H1 (cell line): ENCODE measurements at regions not wholly inside any gene's neighbourhood (a gene's known extent, or its start where the extent isn't known, plus 50 kb on each side); places are given as distances from the start of the nearest gene placed in this dataset.

Source experiments
- CTCF ChIA-PET: fragments of 300-600 bp; sonication (Branson Sonifier 250); formaldehyde crosslinking; loops from one replicate; lab custom pipeline; 2021; ENCODE audit not compliant: partially characterized antibody; lab: Charles Lee
- POLR2A ChIA-PET: fragments of 300-600 bp; sonication (Branson Sonifier 250); formaldehyde crosslinking; loops from one replicate; lab custom pipeline; 2021; ENCODE audit warnings: inconsistent platforms; ENCODE audit not compliant: partially characterized antibody; lab: Charles Lee
- DNase-seq, 2 experiments: peaks; one replicate each; pipeline versions ENCODE4 v3.0.0 to v3.0.0-alpha.2; 2010 to 2022; ENCODE audit warnings: low spot score in 2 of 2, low read depth in 1 of 2, mixed read lengths in 1 of 2
- FAIRE-seq: peaks from 2 replicates; lab custom pipeline; 2011; peaks lifted over from hg19 to GRCh38; lab: Jason Lieb, UNC
- H2AFZ ChIP-seq: 2 replicates; pipeline ENCODE4 v1.8.1; 2012; ENCODE audit warnings: low read length, inconsistent platforms
- H2AK5ac ChIP-seq: 2 replicates; pipeline ENCODE4 v1.6.1; 2013; ENCODE audit warnings: low read depth, low read length
- H2BK120ac ChIP-seq: replicated peaks from 2 replicates; pipeline ENCODE3; 2013; ENCODE audit warnings: low read depth, low read length, inconsistent platforms
- H2BK12ac ChIP-seq: 2 replicates; pipeline ENCODE4 v1.6.1; 2013; ENCODE audit warnings: low read depth, low read length
- H2BK15ac ChIP-seq: 2 replicates; pipeline ENCODE4 v1.6.1; 2013; ENCODE audit warnings: low read length
- H2BK20ac ChIP-seq: 2 replicates; pipeline ENCODE4 v1.6.1; 2013; ENCODE audit warnings: low read length
- H2BK5ac ChIP-seq: 2 replicates; pipeline ENCODE4 v1.6.1; 2013; ENCODE audit warnings: low read depth, low read length
- H3K14ac ChIP-seq: 2 replicates; pipeline ENCODE4 v1.6.1; 2013; ENCODE audit warnings: inconsistent platforms; ENCODE audit not compliant: insufficient read length
- H3K18ac ChIP-seq: 2 replicates; pipeline ENCODE4 v1.6.1; 2013; ENCODE audit warnings: low read length; ENCODE audit errors: extremely low read depth
- H3K23ac ChIP-seq: 2 replicates; pipeline ENCODE4 v1.6.1; 2013; ENCODE audit warnings: inconsistent platforms; ENCODE audit not compliant: insufficient read length
- H3K23me2 ChIP-seq: 2 replicates; pipeline ENCODE4 v1.6.1; 2013; ENCODE audit warnings: low read depth, low read length
- H3K27ac ChIP-seq: 2 replicates; pipeline ENCODE4 v1.6.1; 2011; ENCODE audit warnings: low read depth, low read length, inconsistent platforms
- H3K27me3 ChIP-seq, 4 experiments: replicated peaks in 1 of 4; 1 replicate in 1 of 4; 2 replicates in 3 of 4; pipeline versions ENCODE4 v1.6.1 to v1.8.1; 2011 to 2013; ENCODE audit warnings: low read length in 3 of 4, mild to moderate bottlenecking in 3 of 4, inconsistent platforms in 2 of 4, mixed read lengths in 2 of 4, moderate library complexity in 1 of 4; ENCODE audit not compliant: control insufficient read depth in 3 of 4, insufficient read depth in 3 of 4; ENCODE audit errors: extremely low read depth in 1 of 4
- H3K36me3 ChIP-seq, 4 experiments: 2 replicates each; pipeline versions ENCODE4 v1.6.1 to v1.8.1; 2011 to 2013; ENCODE audit warnings: mild to moderate bottlenecking in 4 of 4, low read length in 3 of 4, moderate library complexity in 2 of 4, control low read depth in 1 of 4, inconsistent platforms in 1 of 4; ENCODE audit not compliant: insufficient read depth in 4 of 4, control insufficient read depth in 2 of 4
- H3K4ac ChIP-seq: replicated peaks from 2 replicates; pipeline ENCODE3; 2013; ENCODE audit warnings: low read length, low read depth, mixed read lengths, inconsistent platforms; ENCODE audit not compliant: insufficient read length
- H3K4me1 ChIP-seq, 4 experiments: replicated peaks in 1 of 4; 1 replicate in 1 of 4; 2 replicates in 3 of 4; pipeline versions ENCODE4 v1.6.1 to v1.8.1; 2011 to 2013; ENCODE audit warnings: low read length in 3 of 4, inconsistent platforms in 2 of 4, mixed read lengths in 1 of 4; ENCODE audit not compliant: insufficient read depth in 4 of 4, control insufficient read depth in 3 of 4
- H3K4me2 ChIP-seq, 2 experiments: 2 replicates each; pipeline versions ENCODE4 v1.6.1 to v1.8.1; 2011 to 2013; ENCODE audit warnings: low read depth in 2 of 2, low read length in 2 of 2, control low read depth in 1 of 2, inconsistent platforms in 1 of 2, mild to moderate bottlenecking in 1 of 2; ENCODE audit not compliant: insufficient read depth in 1 of 2
- H3K4me3 ChIP-seq, 4 experiments: fragments of 200-600, 300-600 bp in 1 of 4; sonication (generic), shearing (Covaris generic), sonication (Bioruptor Twin) in 1 of 4; 2 replicates each; pipeline versions ENCODE4 v1.5.1 to v1.8.1; 2011 to 2016; ENCODE audit warnings: low read length in 4 of 4, low read depth in 3 of 4, control low read depth in 2 of 4, inconsistent platforms in 2 of 4, mild to moderate bottlenecking in 2 of 4, mixed read lengths in 1 of 4, moderate library complexity in 1 of 4; ENCODE audit not compliant: insufficient read depth in 2 of 4; ENCODE audit errors: extremely low read depth in 1 of 4
- H3K56ac ChIP-seq: replicated peaks from 2 replicates; pipeline ENCODE3; 2013; ENCODE audit warnings: low read depth, mild to moderate bottlenecking, mixed read lengths, low read length, inconsistent platforms; ENCODE audit not compliant: insufficient read length
- H3K79me1 ChIP-seq: 2 replicates; pipeline ENCODE4 v1.6.1; 2013; ENCODE audit warnings: low read depth, low read length, control low read depth
- H3K79me2 ChIP-seq, 2 experiments: 2 replicates each; pipeline versions ENCODE4 v1.6.1 to v1.8.1; 2012 to 2013; ENCODE audit warnings: low read length in 2 of 2, mild to moderate bottlenecking in 2 of 2, inconsistent platforms in 1 of 2; ENCODE audit not compliant: insufficient read depth in 2 of 2, control insufficient read depth in 1 of 2
- H3K9ac ChIP-seq, 4 experiments: replicated peaks in 1 of 4; 1 replicate in 1 of 4; 2 replicates in 3 of 4; pipeline versions ENCODE4 v1.6.1 to v1.8.1; 2011 to 2013; ENCODE audit warnings: low read depth in 3 of 4, low read length in 3 of 4, control low read depth in 2 of 4, mild to moderate bottlenecking in 2 of 4, moderate library complexity in 2 of 4, inconsistent platforms in 1 of 4; ENCODE audit errors: extremely low read depth in 1 of 4
- H3K9me3 ChIP-seq, 2 experiments: 2 replicates each; pipeline versions ENCODE4 v1.6.1 to v1.8.1; 2012 to 2013; ENCODE audit warnings: mild to moderate bottlenecking in 2 of 2, moderate library complexity in 2 of 2, control low read depth in 1 of 2, inconsistent platforms in 1 of 2, low read depth in 1 of 2, low read length in 1 of 2, mixed read lengths in 1 of 2; ENCODE audit not compliant: insufficient read depth in 2 of 2
- H4K20me1 ChIP-seq, 2 experiments: replicated peaks in 1 of 2; 2 replicates each; pipeline versions ENCODE3 to v1.8.1; 2011 to 2013; ENCODE audit warnings: inconsistent platforms in 2 of 2, low read length in 2 of 2, mild to moderate bottlenecking in 1 of 2; ENCODE audit not compliant: insufficient read depth in 2 of 2, control insufficient read depth in 1 of 2
- H4K5ac ChIP-seq: 2 replicates; pipeline ENCODE4 v1.6.1; 2013; ENCODE audit warnings: low read length, low read depth, mixed read lengths, inconsistent platforms; ENCODE audit not compliant: insufficient read length
- H4K8ac ChIP-seq: 2 replicates; pipeline ENCODE4 v1.8.0; 2013; ENCODE audit warnings: mild to moderate bottlenecking, moderate library complexity, low read length, inconsistent platforms; ENCODE audit not compliant: insufficient read depth; ENCODE audit errors: extremely low read depth
- H4K91ac ChIP-seq: replicated peaks from 2 replicates; pipeline ENCODE3; 2013; ENCODE audit warnings: low read length, mixed read lengths, inconsistent platforms; ENCODE audit not compliant: insufficient read length
- BCL11A ChIP-seq, 2 experiments: IDR thresholded peaks; one replicate each; pipeline ENCODE4 v1.6.1; 2011; ENCODE audit warnings: low read depth in 2 of 2, low read length in 2 of 2, mild to moderate bottlenecking in 2 of 2
- CEBPB ChIP-seq: IDR thresholded peaks from 2 replicates; pipeline ENCODE4 v1.6.1; 2012; ENCODE audit warnings: low read depth, low read length
- CHD1 ChIP-seq: IDR thresholded peaks from 2 replicates; pipeline ENCODE4 v1.6.1; 2012; ENCODE audit warnings: low read depth, low read length, improper control_type of control experiment
- CREB1 ChIP-seq: IDR thresholded peaks from 2 replicates; pipeline ENCODE4 v1.6.1; 2012; ENCODE audit warnings: inconsistent platforms
- FOSL1 ChIP-seq: IDR thresholded peaks from 2 replicates; pipeline ENCODE4 v1.6.1; 2011; ENCODE audit warnings: mild to moderate bottlenecking, low read depth, low read length, moderate library complexity; ENCODE audit not compliant: insufficient read depth
- HDAC6 ChIP-seq: IDR thresholded peaks from one replicate; pipeline ENCODE4 v1.7.1; 2012; ENCODE audit warnings: low read depth, mild to moderate bottlenecking, inconsistent platforms, low read length, moderate library complexity
- MAFK ChIP-seq: IDR thresholded peaks from 2 replicates; pipeline ENCODE4 v1.6.1; 2012; ENCODE audit warnings: low read depth, mild to moderate bottlenecking, improper control_type of control experiment, low read length
- RFX5 ChIP-seq: IDR thresholded peaks from 2 replicates; pipeline ENCODE4 v1.6.1; 2011; ENCODE audit warnings: low read depth, low read length, improper control_type of control experiment, borderline replicate concordance
- SAP30 ChIP-seq: fragments of 300-600 bp; sonication (generic); IDR thresholded peaks from 2 replicates; pipeline ENCODE4 v1.7.1; 2012; ENCODE audit warnings: low read length, moderate library complexity, mild to moderate bottlenecking, inconsistent platforms; ENCODE audit not compliant: insufficient read depth, insufficient replicate concordance
- SP2 ChIP-seq: IDR thresholded peaks from 2 replicates; pipeline ENCODE4 v1.6.1; 2012; ENCODE audit warnings: mild to moderate bottlenecking, low read length, inconsistent platforms
- TAF7 ChIP-seq: optimal IDR thresholded peaks from 2 replicates; pipeline ENCODE3; 2011; ENCODE audit warnings: low read depth, mild to moderate bottlenecking, inconsistent platforms, low read length, moderate library complexity, borderline replicate concordance
- TBP ChIP-seq: IDR thresholded peaks from 2 replicates; pipeline ENCODE4 v1.6.1; 2011; ENCODE audit warnings: low read depth, low read length, improper control_type of control experiment
- TEAD4 ChIP-seq: IDR thresholded peaks from 2 replicates; pipeline ENCODE4 v1.6.1; 2012; ENCODE audit warnings: low read depth, low read length, inconsistent platforms, mixed read lengths
- WGBS, 2 experiments: shearing (Covaris generic) in 1 of 2; methylation state at CpG; one replicate each; pipeline versions ENCODE4 v1.1.6 to v1.1.7; 2013 to 2015; ENCODE audit warnings: low lambda C conversion rate in 2 of 2, mixed read lengths in 2 of 2, inconsistent platforms in 1 of 2, low coverage in 1 of 2, missing lambda C conversion rate in 1 of 2; ENCODE audit not compliant: insufficient replicate concordance in 2 of 2, insufficient coverage in 1 of 2, insufficient read length in 1 of 2; ENCODE audit errors: extremely low coverage in 1 of 2, missing lambda C conversion rate in 1 of 2; 5-methylcytosine and 5-hydroxymethylcytosine counted together

DNA sequence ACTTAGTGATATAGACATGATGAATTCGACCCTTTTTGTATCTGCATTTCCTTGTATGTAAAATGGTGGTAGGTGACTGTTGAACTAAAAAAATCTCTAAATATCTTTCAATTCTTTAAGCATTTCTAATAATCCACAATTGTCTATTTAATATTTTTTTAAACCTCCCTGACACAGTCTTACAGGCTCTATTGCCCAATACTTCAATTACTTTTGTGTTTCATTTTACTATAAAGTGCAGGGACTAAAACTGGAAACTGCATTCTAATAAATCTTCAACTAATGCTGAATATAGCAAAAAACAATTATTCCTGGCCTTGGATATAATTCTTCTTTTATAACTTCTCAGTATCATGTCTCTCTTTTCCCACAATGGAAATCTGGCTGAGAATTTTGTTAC, 202.7 kb upstream of the PIK3R1 start:
- Histone ChIP-seq H4K5ac (no peak overlapping the region), H3K14ac (no peak overlapping the region), H2AFZ (no peak overlapping the region), H3K36me3 (no peaks in the 10 kb centered on the region), H4K91ac (no peak overlapping the region), H3K4ac (no peak overlapping the region), H3K4me1 (no peaks in the 10 kb centered on the region), H2BK15ac (no peak overlapping the region), H3K79me1 (no peaks in the 10 kb centered on the region), H3K9ac (no peak overlapping the region), H2BK20ac (no peak overlapping the region), H3K4me3 (no peak overlapping the region), H3K23me2 (no peaks in the 10 kb centered on the region; the same call in 1 of the 2 replicates), H4K20me1 (no peaks in the 10 kb centered on the region), H2BK5ac (no peak overlapping the region), H2AK5ac (no peak overlapping the region), H4K8ac (no peak overlapping the region), H3K18ac (no peak overlapping the region), H3K23ac (no peak overlapping the region), H2BK120ac (no peak overlapping the region), H2BK12ac (no peak overlapping the region), H3K56ac (no peak overlapping the region), H3K4me2 (no peak overlapping the region), H3K27ac (no peak overlapping the region), H3K9me3 (no peaks in the 10 kb centered on the region), H3K79me2 (no peaks in the 10 kb centered on the region), H3K27me3 (no peaks in the 10 kb centered on the region)
- POLR2A ChIA-PET, result no interaction called here
- WGBS, 2 experiments, result 100% methylated on average over 1 of the region's 1 CpG; no CpG with 5 or more reads in 1 of the 2 experiments
- CTCF ChIA-PET, result no interaction called here
- no peak for FAIRE-seq
- DNase-seq, result no peak
- no peak for TF ChIP-seq HDAC6
- no peak for TF ChIP-seq BCL11A (IDR thresholded peaks at IDR 0.05; ENCODE audit: low read depth in 2 of 2, low read length in 2 of 2)
- no peak for TF ChIP-seq RFX5
- TF ChIP-seq TBP, result no peak
- TF ChIP-seq TAF7, result no peak
- no peak for TF ChIP-seq FOSL1
- no peak for TF ChIP-seq TEAD4
- TF ChIP-seq MAFK, result no peak
- no peak for TF ChIP-seq CHD1
- TF ChIP-seq SAP30, result no peak
- TF ChIP-seq CEBPB, result no peak
- no peak for TF ChIP-seq SP2
- no peak for TF ChIP-seq CREB1
